ENCODE measurements at regions not wholly inside any gene's neighbourhood (a gene's known extent, or its start where the extent isn't known, plus 50 kb on each side); places are given as distances from the start of the nearest gene placed in this dataset.

GRCh38 chr22:46076651-46077339, 73.5 kb upstream of the PPARA start:
- Histone ChIP-seq H3K27ac (peak overlapping the region; percentile 97 to 99), H3K4me1 (peaks cover 5 to 68% (median 55%) of the 10 kb centered on the region in 4 donors), H3K36me3 (peaks cover 0 to 11% (median 5%) of the 10 kb centered on the region in 3 donors), H3K27me3 (no peaks in the 10 kb centered on the region), H3K4me3 (peak overlapping the region; percentile 85 to 90), H3K9me3 (no peaks in the 10 kb centered on the region)
- intact Hi-C loops (cut with DNase I; ENCODE audit: low total_unique reads) = no loop called here
- peak; percentile 46 to 75 for DNase-seq
- TF ChIP-seq, protein P1, sequence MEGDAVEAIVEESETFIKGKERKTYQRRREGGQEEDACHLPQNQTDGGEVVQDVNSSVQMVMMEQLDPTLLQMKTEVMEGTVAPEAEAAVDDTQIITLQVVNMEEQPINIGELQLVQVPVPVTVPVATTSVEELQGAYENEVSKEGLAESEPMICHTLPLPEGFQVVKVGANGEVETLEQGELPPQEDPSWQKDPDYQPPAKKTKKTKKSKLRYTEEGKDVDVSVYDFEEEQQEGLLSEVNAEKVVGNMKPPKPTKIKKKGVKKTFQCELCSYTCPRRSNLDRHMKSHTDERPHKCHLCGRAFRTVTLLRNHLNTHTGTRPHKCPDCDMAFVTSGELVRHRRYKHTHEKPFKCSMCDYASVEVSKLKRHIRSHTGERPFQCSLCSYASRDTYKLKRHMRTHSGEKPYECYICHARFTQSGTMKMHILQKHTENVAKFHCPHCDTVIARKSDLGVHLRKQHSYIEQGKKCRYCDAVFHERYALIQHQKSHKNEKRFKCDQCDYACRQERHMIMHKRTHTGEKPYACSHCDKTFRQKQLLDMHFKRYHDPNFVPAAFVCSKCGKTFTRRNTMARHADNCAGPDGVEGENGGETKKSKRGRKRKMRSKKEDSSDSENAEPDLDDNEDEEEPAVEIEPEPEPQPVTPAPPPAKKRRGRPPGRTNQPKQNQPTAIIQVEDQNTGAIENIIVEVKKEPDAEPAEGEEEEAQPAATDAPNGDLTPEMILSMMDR (IDR thresholded peaks at IDR 0.05) = no peak

DNA sequence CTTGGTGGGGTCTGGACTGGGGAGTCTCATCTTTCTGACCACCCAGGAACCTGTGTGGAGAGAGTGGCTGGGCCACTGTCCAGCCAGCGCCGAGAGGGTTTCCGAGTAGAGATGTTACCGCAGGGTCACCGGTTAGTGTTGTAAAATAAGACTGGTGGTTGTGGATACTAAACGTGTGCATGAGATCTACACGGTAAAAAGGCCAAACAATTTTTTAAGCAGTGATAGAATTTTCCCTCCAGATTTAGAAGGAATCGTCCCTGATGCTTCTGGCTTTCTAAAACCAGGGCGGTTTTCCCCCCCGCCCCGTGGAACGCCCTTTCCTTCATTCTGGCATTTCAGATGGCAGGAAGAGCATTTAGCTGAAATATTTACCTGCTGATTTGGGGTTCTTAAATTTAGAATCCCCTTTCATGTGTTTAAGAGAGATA, 72.6 kb upstream of the PPARA start:
- H3K4me1 ChIP-seq = peaks cover 5 to 76% (median 60%) of the 10 kb centered on the region in 4 donors
- H3K27ac ChIP-seq = peak overlapping the region; percentile 97 to 99
- TF ChIP-seq, protein P1 (IDR thresholded peaks at IDR 0.05) = no peak
- H3K36me3 ChIP-seq = peaks cover 0 to 11% (median 5%) of the 10 kb centered on the region in 3 donors
- peak; percentile 31 to 65 for DNase-seq
- H3K4me3 ChIP-seq = peak overlapping the region; percentile 85 to 90
- intact Hi-C loops (cut with DNase I; ENCODE audit: low total_unique reads) = no loop called here
- no peaks in the 10 kb centered on the region for H3K27me3 ChIP-seq
- no peaks in the 10 kb centered on the region for H3K9me3 ChIP-seq

DNA sequence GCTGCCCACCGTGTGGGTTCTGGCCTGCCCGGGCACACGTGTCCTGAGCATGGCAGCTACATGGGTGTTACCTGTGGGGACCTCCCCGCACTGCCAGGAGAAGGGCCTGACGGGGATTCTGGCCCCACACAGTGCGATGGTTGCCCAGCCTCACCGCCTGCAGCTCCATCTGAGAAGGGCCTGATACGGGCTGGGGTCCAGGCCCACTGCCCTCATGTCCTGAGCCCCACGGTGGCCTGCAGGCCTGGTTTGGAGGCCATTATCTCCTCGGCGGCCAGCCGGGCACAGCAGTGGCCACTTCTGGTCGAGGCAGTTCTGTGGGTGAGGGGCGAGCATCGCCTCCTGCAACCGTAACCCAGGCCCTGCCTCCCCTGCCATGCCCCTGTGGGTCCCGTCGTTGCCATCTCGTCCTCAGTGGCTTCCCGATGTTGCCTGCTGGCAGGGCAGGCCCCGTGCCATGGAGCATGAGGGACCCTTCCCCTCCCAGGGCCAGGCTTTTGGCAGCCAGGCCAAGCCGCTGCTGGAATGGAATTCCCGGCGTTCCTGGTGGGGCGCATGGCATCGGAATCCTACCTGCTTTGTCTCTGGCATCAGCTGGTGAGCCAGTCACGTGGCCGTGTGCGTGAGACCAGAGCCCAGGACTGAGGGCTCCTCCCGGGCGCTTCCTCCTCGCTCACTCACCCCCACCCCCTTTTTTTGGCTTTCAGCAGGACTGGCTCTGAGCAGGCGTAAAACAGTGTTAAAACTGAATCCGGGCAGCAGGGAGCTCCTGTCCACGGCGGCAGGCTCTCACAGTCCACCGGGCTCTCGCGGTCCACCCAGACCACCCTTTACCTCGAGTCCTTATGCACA, 71.9 kb upstream of the PPARA start:
- H3K27ac ChIP-seq = peak overlapping the region; percentile 97 to 99
- H3K27me3 ChIP-seq = no peaks in the 10 kb centered on the region
- peaks cover 0 to 11% (median 5%) of the 10 kb centered on the region in 3 donors for H3K36me3 ChIP-seq
- peaks cover 5 to 84% (median 65%) of the 10 kb centered on the region in 4 donors for H3K4me1 ChIP-seq
- intact Hi-C loops (cut with DNase I; ENCODE audit: low total_unique reads) = no loop called here
- TF ChIP-seq, protein P1 (IDR thresholded peaks at IDR 0.05) = no peak
- peak; percentile 68 to 90 for DNase-seq
- no peaks in the 10 kb centered on the region for H3K9me3 ChIP-seq
- peak overlapping the region; percentile 85 to 90 for H3K4me3 ChIP-seq

GRCh38 chr22:46079093-46079860, 71.0 kb upstream of the PPARA start:
- Histone ChIP-seq H3K9me3 (no peaks in the 10 kb centered on the region), H3K4me1 (peaks cover 5 to 88% (median 72%) of the 10 kb centered on the region in 4 donors), H3K4me3 (peak overlapping the region; percentile 85 to 90), H3K36me3 (peaks cover 0 to 6% (median 5%) of the 10 kb centered on the region in 3 donors), H3K27ac (peak overlapping the region; percentile 97 to 99), H3K27me3 (no peaks in the 10 kb centered on the region)
- TF ChIP-seq, protein P1 (IDR thresholded peaks at IDR 0.05) = no peak
- intact Hi-C loops (cut with DNase I; ENCODE audit: low total_unique reads) = no loop called here
- peak in 1 of 2 donors; percentile 67 for DNase-seq

Measured in tibial artery (tissue), 4 donors.